ENCODE measurements at regions not wholly inside any gene's neighbourhood (a gene's known extent, or its start where the extent isn't known, plus 50 kb on each side); places are given as distances from the start of the nearest gene placed in this dataset.

- TF ChIP-seq CTCF (IDR thresholded peaks at IDR 0.05) (no peak), CREB1 (CRISPR knock-in tag; IDR thresholded peaks at IDR 0.05) (no peak)
Observed at GRCh38 chr1:47676311-47677054, 238.6 kb downstream of the FOXD2 start.

Data from WTC11 (cell line).